Ascending aorta (tissue), 2 donors: ENCODE measurements at regions not wholly inside any gene's neighbourhood (a gene's known extent, or its start where the extent isn't known, plus 50 kb on each side); places are given as distances from the start of the nearest gene placed in this dataset.

Experiments used
- DNase-seq, 2 donors: peaks; one replicate each; pipeline ENCODE4 v3.0.0-alpha.2; 2019; ENCODE audit warnings: low spot score in 2 of 2
- H3K27ac ChIP-seq, 2 donors: fragments of 200-600 bp; sonication (generic); one replicate each; pipeline ENCODE4 v1.5.1; 2016 to 2017; ENCODE audit warnings: mild to moderate bottlenecking in 1 of 2
- H3K27me3 ChIP-seq: fragments of 200-600 bp; sonication (generic); one replicate; pipeline ENCODE4 v1.5.1; 2017
- H3K36me3 ChIP-seq, 2 donors: fragments of 200-600 bp; sonication (generic); one replicate each; pipeline ENCODE4 v1.5.1; 2016
- H3K4me1 ChIP-seq, 2 donors: fragments of 200-600 bp; sonication (generic); one replicate each; pipeline ENCODE4 v1.5.1; 2016 to 2017; ENCODE audit warnings: mild to moderate bottlenecking in 1 of 2
- H3K4me3 ChIP-seq, 2 donors: fragments of 200-600 bp; sonication (generic); one replicate each; pipeline ENCODE4 v1.5.1; 2016 to 2017; ENCODE audit warnings: mild to moderate bottlenecking in 1 of 2
- H3K9me3 ChIP-seq, 2 donors: fragments of 200-600 bp; sonication (generic); one replicate each; pipeline ENCODE4 v1.5.1; 2016
- intact Hi-C: fragments of 100-400 bp; cut with DNase I; formaldehyde crosslinking; loops from one replicate; pipeline ENCODE4 v1.15.1; 2023
- TF ChIP-seq, protein P1 (sequence below), 3 experiments: fragments of 200-600 bp in 2 of 3; fragments of 450-650 bp in 1 of 3; sonication (generic) in 2 of 3; IDR thresholded peaks; one replicate each; pipeline ENCODE4 v1.5.1; 2016 to 2019; ENCODE audit warnings: antibody characterized with exemption in 3 of 3, mild to moderate bottlenecking in 1 of 3, moderate library complexity in 1 of 3

DNA sequence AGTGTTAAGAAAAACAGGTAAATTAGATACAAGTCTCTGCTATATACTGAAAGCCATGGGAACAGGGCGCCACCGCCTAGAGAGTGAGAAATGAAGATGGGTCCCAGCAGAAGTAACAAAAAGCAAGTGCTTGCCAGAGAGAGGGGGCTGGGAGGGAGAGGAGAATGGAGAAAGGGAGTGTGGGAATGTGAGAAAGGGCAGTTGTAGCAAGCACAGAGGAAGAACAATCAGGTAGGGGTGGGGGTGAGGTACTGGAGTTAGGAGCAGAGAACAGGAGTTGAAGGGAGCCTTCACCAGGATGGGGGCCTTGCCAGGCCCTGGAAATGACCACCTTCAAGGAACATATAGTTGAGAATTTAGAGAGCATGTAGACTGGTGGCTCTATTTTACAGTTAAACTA, 66.8 kb downstream of the TCF20 start:
- H3K27ac ChIP-seq, result no peak overlapping the region
- H3K27me3 ChIP-seq, result no peaks in the 10 kb centered on the region
- H3K4me3 ChIP-seq, result no peak overlapping the region
- TF ChIP-seq, protein P1, sequence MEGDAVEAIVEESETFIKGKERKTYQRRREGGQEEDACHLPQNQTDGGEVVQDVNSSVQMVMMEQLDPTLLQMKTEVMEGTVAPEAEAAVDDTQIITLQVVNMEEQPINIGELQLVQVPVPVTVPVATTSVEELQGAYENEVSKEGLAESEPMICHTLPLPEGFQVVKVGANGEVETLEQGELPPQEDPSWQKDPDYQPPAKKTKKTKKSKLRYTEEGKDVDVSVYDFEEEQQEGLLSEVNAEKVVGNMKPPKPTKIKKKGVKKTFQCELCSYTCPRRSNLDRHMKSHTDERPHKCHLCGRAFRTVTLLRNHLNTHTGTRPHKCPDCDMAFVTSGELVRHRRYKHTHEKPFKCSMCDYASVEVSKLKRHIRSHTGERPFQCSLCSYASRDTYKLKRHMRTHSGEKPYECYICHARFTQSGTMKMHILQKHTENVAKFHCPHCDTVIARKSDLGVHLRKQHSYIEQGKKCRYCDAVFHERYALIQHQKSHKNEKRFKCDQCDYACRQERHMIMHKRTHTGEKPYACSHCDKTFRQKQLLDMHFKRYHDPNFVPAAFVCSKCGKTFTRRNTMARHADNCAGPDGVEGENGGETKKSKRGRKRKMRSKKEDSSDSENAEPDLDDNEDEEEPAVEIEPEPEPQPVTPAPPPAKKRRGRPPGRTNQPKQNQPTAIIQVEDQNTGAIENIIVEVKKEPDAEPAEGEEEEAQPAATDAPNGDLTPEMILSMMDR (IDR thresholded peaks at IDR 0.05), result no peak
- no peaks in the 10 kb centered on the region for H3K9me3 ChIP-seq
- H3K36me3 ChIP-seq, result no peaks in the 10 kb centered on the region
- DNase-seq, result no peak
- peaks cover 0 to 4% of the 10 kb centered on the region in 2 donors for H3K4me1 ChIP-seq
- intact Hi-C loops, result no loop called here

DNA sequence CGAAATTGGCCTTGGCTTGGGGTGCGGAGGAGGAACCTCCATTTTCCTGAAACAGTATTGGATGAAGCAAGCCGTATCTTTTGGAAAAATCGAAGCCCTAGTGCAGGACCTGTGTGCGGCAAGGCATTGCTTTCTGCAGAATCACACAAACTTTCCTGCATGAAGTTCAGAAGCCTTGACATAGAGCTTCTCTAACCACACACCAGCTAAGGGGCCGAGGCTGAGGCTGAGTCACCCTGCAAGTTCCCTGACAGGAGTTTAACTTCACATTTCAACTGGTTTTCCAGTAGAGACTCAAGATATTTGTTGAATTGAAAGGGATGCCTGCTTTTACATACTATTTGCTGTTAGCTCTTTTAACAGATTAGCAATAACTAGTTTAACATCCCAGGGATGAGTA, 67.8 kb downstream of the TCF20 start:
- H3K27me3 ChIP-seq, result no peaks in the 10 kb centered on the region
- intact Hi-C loops, result no loop called here
- H3K4me3 ChIP-seq, result no peak overlapping the region
- peaks cover 0 to 4% of the 10 kb centered on the region in 2 donors for H3K4me1 ChIP-seq
- H3K9me3 ChIP-seq, result no peaks in the 10 kb centered on the region
- no peak overlapping the region for H3K27ac ChIP-seq
- TF ChIP-seq, protein P1 (IDR thresholded peaks at IDR 0.05), result no peak
- no peak for DNase-seq
- H3K36me3 ChIP-seq, result no peaks in the 10 kb centered on the region

DNA sequence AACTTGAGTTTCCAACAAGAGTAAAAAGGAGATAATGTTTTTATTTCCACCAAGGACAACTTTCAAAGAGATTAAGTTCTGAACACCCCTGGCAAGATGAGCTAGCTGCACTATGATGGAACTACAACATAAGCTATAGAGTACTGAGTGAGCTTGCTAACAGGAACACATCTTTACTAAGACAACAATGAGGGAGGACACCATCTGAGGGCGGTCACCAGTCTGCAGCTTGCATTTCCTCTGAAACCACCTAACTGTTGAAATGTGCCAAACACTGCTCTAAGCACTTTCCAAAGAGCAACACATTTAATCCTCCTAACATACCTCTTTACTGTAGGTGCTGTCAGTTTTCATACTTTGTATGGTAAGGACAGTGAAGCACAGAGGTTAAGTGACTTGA, 68.4 kb downstream of the TCF20 start:
- DNase-seq, result no peak
- H3K36me3 ChIP-seq, result no peaks in the 10 kb centered on the region
- H3K9me3 ChIP-seq, result no peaks in the 10 kb centered on the region
- H3K4me3 ChIP-seq, result no peak overlapping the region
- H3K4me1 ChIP-seq, result no peaks in the 10 kb centered on the region
- intact Hi-C loops, result no loop called here
- H3K27me3 ChIP-seq, result no peaks in the 10 kb centered on the region
- no peak overlapping the region for H3K27ac ChIP-seq
- TF ChIP-seq, protein P1 (IDR thresholded peaks at IDR 0.05), result no peak

DNA sequence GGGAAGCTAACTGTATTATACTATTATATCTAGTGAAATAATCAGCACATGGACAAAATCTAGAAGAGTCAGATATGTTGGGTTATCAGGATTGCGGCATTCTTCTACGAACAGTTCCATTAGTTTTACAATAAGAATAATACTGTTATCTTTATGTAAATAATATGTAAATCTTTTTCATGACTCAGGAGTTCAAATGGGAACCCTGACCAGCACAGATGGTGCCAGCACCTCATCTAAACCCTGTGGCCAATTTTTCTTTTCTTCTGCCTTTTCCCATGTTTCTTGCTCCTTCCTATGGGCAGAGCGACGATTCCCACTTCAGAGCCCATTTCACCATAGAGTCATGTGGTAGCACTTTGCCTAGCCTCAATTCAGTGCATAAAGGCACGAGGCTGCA, 68.4 kb upstream of the CYP2D6 start:
- no peaks in the 10 kb centered on the region for H3K4me1 ChIP-seq
- no peak for DNase-seq
- no peak overlapping the region for H3K27ac ChIP-seq
- intact Hi-C loops, result no loop called here
- H3K27me3 ChIP-seq, result no peaks in the 10 kb centered on the region
- H3K36me3 ChIP-seq, result no peaks in the 10 kb centered on the region
- H3K9me3 ChIP-seq, result no peaks in the 10 kb centered on the region
- TF ChIP-seq, protein P1 (IDR thresholded peaks at IDR 0.05), result no peak
- H3K4me3 ChIP-seq, result no peak overlapping the region

DNA sequence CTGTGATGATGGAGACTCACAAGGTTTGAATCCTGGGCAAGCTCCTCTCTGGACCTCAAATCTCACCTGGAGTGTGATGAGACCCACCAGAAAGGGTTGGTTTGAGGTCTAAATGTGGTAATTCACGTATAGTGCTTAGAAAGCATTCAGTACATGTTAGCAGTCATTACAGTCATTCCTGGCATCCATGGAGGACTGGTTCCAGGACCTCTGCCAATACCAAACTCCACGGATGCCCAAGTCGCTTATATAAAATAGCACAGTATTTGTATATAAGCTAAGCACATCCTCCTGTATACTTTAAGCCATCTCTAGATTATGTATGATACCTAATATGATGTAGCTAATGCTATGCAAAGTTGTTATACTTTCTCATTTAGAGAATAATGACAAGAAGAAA, 67.6 kb upstream of the CYP2D6 start:
- Histone ChIP-seq H3K9me3 (no peaks in the 10 kb centered on the region), H3K36me3 (no peaks in the 10 kb centered on the region), H3K4me3 (no peak overlapping the region), H3K27me3 (no peaks in the 10 kb centered on the region), H3K4me1 (no peaks in the 10 kb centered on the region), H3K27ac (no peak overlapping the region)
- TF ChIP-seq, protein P1 (IDR thresholded peaks at IDR 0.05), result no peak
- intact Hi-C loops, result no loop called here
- no peak for DNase-seq

DNA sequence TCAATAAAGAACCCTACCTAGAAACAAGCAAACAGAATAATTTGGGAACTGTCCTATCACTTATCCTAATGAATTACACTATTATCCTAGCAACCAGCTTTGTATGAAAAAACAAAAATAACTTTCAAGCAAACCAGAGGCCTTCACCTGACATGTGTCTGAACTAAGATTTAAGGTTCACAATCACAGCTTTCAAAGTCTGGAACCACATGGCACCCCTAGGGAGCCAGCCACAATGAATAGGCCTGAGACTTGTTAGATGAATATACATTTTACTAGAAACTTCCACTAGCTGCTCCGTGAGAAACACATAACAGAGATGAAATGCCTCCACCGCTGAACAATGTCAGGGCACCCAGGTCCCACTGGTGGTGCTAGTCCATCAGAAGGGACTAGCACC, 65.8 kb upstream of the CYP2D6 start:
- no peak for DNase-seq
- intact Hi-C loops, result no loop called here
- Histone ChIP-seq H3K27ac (no peak overlapping the region), H3K4me3 (no peak overlapping the region), H3K4me1 (no peaks in the 10 kb centered on the region), H3K27me3 (no peaks in the 10 kb centered on the region), H3K36me3 (no peaks in the 10 kb centered on the region), H3K9me3 (no peaks in the 10 kb centered on the region)
- TF ChIP-seq, protein P1 (IDR thresholded peaks at IDR 0.05), result no peak
